HG03280 (cell line): ENCODE measurements at regions not wholly inside any gene's neighbourhood (a gene's known extent, or its start where the extent isn't known, plus 50 kb on each side); places are given as distances from the start of the nearest gene placed in this dataset.

ENCODE experiments used
- ATAC-seq: cut with Tn5 transposase; IDR thresholded peaks from one replicate; pipeline ENCODE4 v1.9.1; 2021; ENCODE audit warnings: mild to moderate bottlenecking, moderate library complexity; ENCODE audit not compliant: unreplicated experiment

GRCh38 chr5:107325866-107326265, 344.9 kb downstream of the EFNA5 start:
- ATAC-seq: no peak

- ATAC-seq: no peak
Observed at GRCh38 chr5:107324809-107325208, 345.9 kb downstream of the EFNA5 start.

- ATAC-seq: no peak
Observed at GRCh38 chr5:107324071-107324470, 346.7 kb downstream of the EFNA5 start.

- ATAC-seq: no peak
Observed at GRCh38 chr5:107323536-107323935, 347.2 kb downstream of the EFNA5 start.

- ATAC-seq: no peak
Observed at GRCh38 chr5:107322936-107323335, 347.8 kb downstream of the EFNA5 start.

- ATAC-seq: no peak
Observed at GRCh38 chr5:107321906-107322305, 348.8 kb downstream of the EFNA5 start.

- no peak for ATAC-seq
Observed at GRCh38 chr5:107320846-107321245, 349.9 kb downstream of the EFNA5 start.

- no peak for ATAC-seq
Observed at GRCh38 chr5:107320376-107320775, 350.4 kb downstream of the EFNA5 start.

- ATAC-seq: no peak
Observed at GRCh38 chr5:107319901-107320300, 350.8 kb downstream of the EFNA5 start.

- no peak for ATAC-seq
Observed at GRCh38 chr5:107314330-107314729, 356.4 kb downstream of the EFNA5 start.

GRCh38 chr5:107313921-107314320, 356.8 kb downstream of the EFNA5 start:
- ATAC-seq: no peak

GRCh38 chr5:107313098-107313497, 357.6 kb downstream of the EFNA5 start:
- no peak for ATAC-seq

GRCh38 chr5:107310181-107310580, 360.6 kb downstream of the EFNA5 start:
- ATAC-seq: no peak

- no peak for ATAC-seq
Observed at GRCh38 chr5:107306594-107306993, 364.1 kb downstream of the EFNA5 start.

GRCh38 chr5:107306002-107306401, 364.7 kb downstream of the EFNA5 start:
- no peak for ATAC-seq

- no peak for ATAC-seq
Observed at GRCh38 chr5:107304684-107305083, 366.1 kb downstream of the EFNA5 start.

GRCh38 chr5:107303171-107303968, 367.4 kb downstream of the EFNA5 start:
- no peak for ATAC-seq

- ATAC-seq: no peak
Observed at GRCh38 chr5:107302441-107302840, 368.3 kb downstream of the EFNA5 start.

GRCh38 chr5:107301999-107302398, 368.7 kb downstream of the EFNA5 start:
- no peak for ATAC-seq

GRCh38 chr5:107300721-107301327, 369.9 kb downstream of the EFNA5 start:
- no peak for ATAC-seq

GRCh38 chr5:107296572-107296971, 374.2 kb downstream of the EFNA5 start:
- no peak for ATAC-seq

GRCh38 chr5:107295914-107296313, 374.8 kb downstream of the EFNA5 start:
- no peak for ATAC-seq

GRCh38 chr5:107294669-107295068, 376.1 kb downstream of the EFNA5 start:
- ATAC-seq: no peak
